ACC112 (cell line): ENCODE measurements at regions not wholly inside any gene's neighbourhood (a gene's known extent, or its start where the extent isn't known, plus 50 kb on each side); places are given as distances from the start of the nearest gene placed in this dataset.
"Not testable (repeated sequence)": the region's sequence is repeated elsewhere in the genome, so short reads cannot be mapped to it uniquely, and the experiment has no call there.

Source experiments
- H2AFZ ChIP-seq: fragments of 200-600 bp; sonication (generic); one replicate; pipeline ENCODE4 v1.6.0; 2017; ENCODE audit warnings: antibody characterized with exemption, low read length; ENCODE audit not compliant: unreplicated experiment
- H3K27ac ChIP-seq: fragments of 200-600 bp; sonication (generic); 2 replicates; pipeline ENCODE4 v1.5.1; 2014; ENCODE audit warnings: low read depth, mild to moderate bottlenecking, antibody characterized with exemption, low read length, moderate library complexity
- H3K27me3 ChIP-seq: fragments of 200-600 bp; sonication (generic); 2 replicates; pipeline ENCODE4 v1.6.1; 2014; ENCODE audit warnings: mild to moderate bottlenecking, antibody characterized with exemption, low read length, moderate library complexity, mixed read lengths; ENCODE audit not compliant: insufficient read depth
- H3K36me3 ChIP-seq: fragments of 200-600 bp; sonication (generic); 2 replicates; pipeline ENCODE4 v1.6.1; 2016; ENCODE audit warnings: mild to moderate bottlenecking, antibody characterized with exemption, low read length, moderate library complexity, mixed read lengths; ENCODE audit not compliant: insufficient read depth
- H3K4me1 ChIP-seq: fragments of 200-600 bp; sonication (generic); one replicate; pipeline ENCODE4 v1.6.1; 2016; ENCODE audit warnings: low read length, mixed read lengths; ENCODE audit not compliant: insufficient read depth, unreplicated experiment, control insufficient read depth
- H3K4me3 ChIP-seq: fragments of 200-600 bp; sonication (generic); 2 replicates; pipeline ENCODE4 v1.5.1; 2014; ENCODE audit warnings: mild to moderate bottlenecking, low read depth, low read length
- H3K79me2 ChIP-seq: fragments of 200-600 bp; sonication (generic); one replicate; pipeline ENCODE4 v1.6.0; 2016; ENCODE audit warnings: low read length; ENCODE audit not compliant: control insufficient read depth, unreplicated experiment, insufficient read depth

DNA sequence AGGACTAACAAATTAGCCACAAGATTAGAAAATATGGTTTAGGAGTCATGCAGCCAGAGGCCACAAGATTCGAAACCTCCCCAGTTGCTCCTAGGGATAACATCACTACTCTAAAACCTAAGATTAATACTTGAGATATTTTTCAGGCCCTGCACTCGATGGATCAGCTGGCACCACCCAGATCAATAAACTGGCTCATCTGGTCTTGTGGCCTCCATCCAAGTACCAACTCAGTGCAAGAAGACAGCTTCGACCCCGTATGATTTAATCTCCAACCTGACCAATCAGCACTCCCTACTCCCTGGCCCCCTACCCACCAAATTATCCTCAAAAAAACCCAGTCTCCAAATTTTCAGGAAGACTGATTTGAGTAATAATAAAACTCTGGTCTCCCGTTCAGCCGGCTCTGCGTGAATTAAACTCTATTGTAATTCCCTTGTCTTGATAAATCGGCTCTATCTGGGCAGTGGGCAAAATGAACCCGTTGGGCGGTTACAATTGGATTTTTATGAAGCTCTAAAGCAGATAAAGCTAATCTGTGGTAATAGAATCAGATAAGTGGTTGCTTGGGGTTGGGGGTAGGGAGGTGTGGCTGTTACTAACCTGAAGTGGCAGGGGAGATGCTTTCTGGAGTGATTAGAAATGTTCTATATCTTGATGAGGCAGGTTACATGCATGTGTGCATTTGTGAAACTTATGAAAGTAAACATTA lies 91.8 kb upstream of the ATXN3L start:
- H3K4me3 ChIP-seq: no peak overlapping the region
- no peak overlapping the region for H3K27ac ChIP-seq
- no peak overlapping the region for H2AFZ ChIP-seq
- no peaks in the 10 kb centered on the region for H3K4me1 ChIP-seq
- H3K36me3 ChIP-seq: no peaks in the 10 kb centered on the region
- no peaks in the 10 kb centered on the region for H3K27me3 ChIP-seq
- no peaks in the 10 kb centered on the region for H3K79me2 ChIP-seq

DNA sequence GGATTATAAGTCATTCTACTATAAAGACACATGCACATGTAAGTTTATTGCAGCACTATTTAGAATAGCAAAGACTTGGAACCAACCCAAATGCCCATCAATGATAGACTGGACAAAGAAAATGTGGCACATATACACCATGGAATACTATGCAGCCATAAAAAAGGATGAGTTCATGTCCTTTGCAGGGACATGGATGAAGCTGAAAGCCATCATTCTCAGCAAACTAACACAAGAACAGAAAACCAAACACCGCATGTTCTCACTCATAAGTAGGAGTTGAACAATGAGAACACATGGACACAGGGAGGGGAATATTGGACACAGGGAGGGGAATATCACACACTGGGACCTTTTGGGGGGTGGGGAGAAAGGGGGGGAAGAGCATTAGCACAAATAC lies 88.7 kb upstream of the ATXN3L start:
- not testable (repeated sequence) for H3K27ac ChIP-seq, H3K27me3 ChIP-seq, H3K4me3 ChIP-seq, H3K79me2 ChIP-seq, H3K4me1 ChIP-seq, H3K36me3 ChIP-seq, H2AFZ ChIP-seq

DNA sequence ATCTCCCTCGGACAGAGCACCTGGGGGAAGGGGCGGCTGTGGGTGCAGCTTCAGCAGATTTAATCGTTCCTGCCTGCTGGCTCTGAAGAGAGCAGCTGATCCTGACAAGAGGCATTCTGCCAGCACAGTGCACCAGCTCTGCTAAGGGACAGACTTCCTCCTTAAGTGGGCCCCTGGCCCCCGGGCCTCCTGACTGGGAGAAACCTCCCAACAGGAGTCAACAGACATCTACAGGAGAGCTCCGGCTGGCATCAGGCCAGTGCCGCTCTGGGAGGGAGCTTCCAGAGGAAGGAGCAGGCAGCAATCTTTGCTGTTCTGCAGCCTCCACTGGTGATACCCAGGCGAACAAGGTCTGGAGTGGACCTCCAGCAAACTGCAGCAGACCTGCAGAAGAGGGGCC lies 84.9 kb upstream of the ATXN3L start:
- H3K4me3 ChIP-seq, H3K36me3 ChIP-seq, H2AFZ ChIP-seq, H3K4me1 ChIP-seq, H3K27ac ChIP-seq, H3K79me2 ChIP-seq, H3K27me3 ChIP-seq: not testable (repeated sequence)

DNA sequence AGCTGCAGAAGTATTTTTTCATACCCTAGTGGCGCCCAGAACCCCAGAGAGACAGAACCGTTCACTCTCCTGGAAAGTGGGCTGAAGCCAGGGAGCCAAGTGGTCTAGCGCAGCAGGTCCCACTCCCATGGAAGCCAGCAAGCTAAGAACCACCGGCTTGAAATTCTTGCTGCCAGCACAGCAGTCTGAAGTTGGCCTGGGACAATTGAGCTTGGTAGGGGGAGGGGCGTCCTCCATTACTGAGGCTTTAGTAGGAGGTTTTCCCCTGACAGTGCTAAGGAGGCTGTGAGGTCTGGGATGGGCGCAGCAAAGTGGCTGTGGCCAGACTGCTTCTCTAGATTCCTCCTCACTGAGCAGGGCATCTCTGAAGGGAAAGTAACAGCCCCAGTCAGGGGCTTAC lies 84.5 kb upstream of the ATXN3L start:
- Histone ChIP-seq H2AFZ (no peak overlapping the region), H3K27me3 (no peaks in the 10 kb centered on the region), H3K4me1 (no peaks in the 10 kb centered on the region), H3K36me3 (no peaks in the 10 kb centered on the region), H3K79me2 (no peaks in the 10 kb centered on the region), H3K4me3 (no peak overlapping the region), H3K27ac (no peak overlapping the region)

DNA sequence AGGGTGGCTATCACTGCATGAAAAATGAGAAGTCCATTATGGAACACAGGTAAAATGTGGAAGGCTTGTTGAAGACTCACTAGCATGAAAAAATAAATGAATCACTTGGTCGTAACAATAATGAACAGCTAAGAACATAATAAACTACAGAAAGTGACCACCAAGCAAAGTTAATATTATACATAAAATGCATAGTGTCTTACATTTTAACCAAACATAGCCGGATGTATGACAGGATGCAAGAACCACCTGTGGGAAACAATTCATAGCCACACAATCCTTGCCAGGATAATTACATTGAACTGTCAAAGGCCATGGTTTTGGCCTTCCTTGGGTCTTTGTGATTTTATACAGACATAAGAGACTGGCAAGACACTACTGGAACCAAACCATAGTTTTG lies 81.9 kb upstream of the ATXN3L start:
- Histone ChIP-seq H3K4me3 (no peak overlapping the region), H2AFZ (no peak overlapping the region), H3K27me3 (no peaks in the 10 kb centered on the region), H3K4me1 (peaks cover 21% of the 10 kb centered on the region), H3K27ac (no peak overlapping the region), H3K36me3 (no peaks in the 10 kb centered on the region), H3K79me2 (no peaks in the 10 kb centered on the region)

DNA sequence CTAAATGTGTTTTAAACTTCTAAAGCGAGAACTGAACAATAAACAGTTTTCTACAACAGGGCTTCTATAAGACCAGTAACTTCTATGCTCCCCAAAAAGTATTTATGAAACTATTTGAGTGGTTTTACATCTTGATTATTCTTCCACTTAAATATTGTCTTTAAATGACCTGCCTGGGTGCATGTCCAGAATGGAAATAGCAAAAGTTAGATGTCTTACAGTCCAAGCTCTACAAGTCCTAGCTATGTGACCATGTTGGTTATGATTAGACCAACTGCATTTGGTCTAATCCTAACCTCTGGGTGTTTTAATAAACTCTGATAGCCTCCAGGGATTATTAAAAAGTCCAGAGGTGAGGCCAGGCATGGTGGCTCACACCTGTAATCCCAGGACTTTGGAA lies 79.0 kb upstream of the ATXN3L start:
- Histone ChIP-seq H3K36me3 (no peaks in the 10 kb centered on the region), H3K4me3 (peak overlapping the region; percentile 25; the same call in 1 of the 2 replicates), H2AFZ (peak overlapping the region; percentile 64), H3K4me1 (peaks cover 29% of the 10 kb centered on the region), H3K27ac (peak overlapping the region; percentile 100), H3K79me2 (no peaks in the 10 kb centered on the region), H3K27me3 (no peaks in the 10 kb centered on the region)

DNA sequence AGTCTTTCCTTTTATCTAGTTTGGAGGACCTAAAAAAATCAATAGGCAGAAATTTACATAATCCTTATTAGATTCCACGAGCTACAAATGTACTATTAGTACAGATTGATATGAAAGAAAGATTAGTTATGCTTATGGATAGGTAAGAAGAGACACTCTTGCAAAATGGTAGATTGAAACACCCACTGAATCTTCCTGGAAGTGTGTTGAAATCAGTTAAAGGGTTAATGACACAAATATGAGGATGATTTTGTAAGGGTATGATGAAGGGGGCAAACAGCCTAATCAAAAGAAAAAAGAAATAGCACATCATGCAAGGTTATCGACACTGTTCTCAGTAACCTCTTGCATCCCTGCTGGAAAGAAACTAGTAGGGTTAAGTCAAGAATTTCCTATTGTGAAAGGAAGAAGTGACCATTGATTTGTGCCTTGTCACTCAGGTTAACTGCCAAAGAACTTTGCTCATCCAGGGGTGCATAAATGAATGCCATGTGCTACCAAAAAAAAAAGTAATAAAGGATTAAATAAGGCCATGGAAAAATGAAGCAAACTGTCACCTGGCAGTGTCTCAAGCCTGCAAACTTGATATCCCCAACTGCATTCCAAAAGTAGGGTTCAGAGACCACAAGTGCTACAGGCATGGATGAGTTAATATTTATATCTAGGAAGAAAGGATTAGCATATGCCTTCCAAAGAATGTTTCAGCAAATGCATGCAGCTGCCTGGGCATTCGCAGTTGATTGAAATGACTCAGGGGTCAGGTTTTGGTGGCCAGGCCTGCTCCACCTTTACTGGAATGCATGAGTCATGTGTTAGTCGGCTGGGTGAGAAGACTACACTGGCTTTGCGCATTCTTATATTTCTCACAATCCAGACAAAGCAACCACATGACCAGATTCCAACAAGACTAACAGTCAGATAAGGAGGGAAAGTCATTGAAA lies 78.3 kb upstream of the ATXN3L start:
- Histone ChIP-seq H3K4me1 (peaks cover 29% of the 10 kb centered on the region), H3K36me3 (no peaks in the 10 kb centered on the region), H3K79me2 (no peaks in the 10 kb centered on the region), H3K27me3 (no peaks in the 10 kb centered on the region), H3K27ac (peak overlapping the region; percentile 100), H2AFZ (peak overlapping the region; percentile 64), H3K4me3 (peak overlapping the region; percentile 13; the same call in 1 of the 2 replicates)

DNA sequence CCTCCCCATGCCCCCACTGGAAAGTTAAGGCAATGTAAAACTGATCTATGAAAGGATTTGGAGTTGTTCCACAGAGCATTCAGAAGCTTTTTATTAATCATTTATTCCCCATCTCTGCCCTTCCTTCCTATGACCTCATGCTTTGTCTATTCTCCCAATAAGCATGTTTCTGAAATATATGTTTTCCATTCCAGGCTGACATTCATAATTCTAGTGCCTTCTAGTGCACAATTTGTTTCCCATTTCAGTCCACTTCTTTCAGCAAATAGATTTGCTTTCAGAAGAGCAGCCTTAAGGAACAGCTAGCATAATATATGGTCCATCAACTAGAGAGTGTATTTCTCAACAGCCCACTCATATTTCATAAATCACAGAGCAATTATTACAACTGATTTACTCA lies 77.1 kb upstream of the ATXN3L start:
- no peaks in the 10 kb centered on the region for H3K79me2 ChIP-seq
- H3K36me3 ChIP-seq: no peaks in the 10 kb centered on the region
- no peaks in the 10 kb centered on the region for H3K27me3 ChIP-seq
- no peak overlapping the region for H3K4me3 ChIP-seq
- peak overlapping the region; percentile 100 for H3K27ac ChIP-seq
- H3K4me1 ChIP-seq: peaks cover 29% of the 10 kb centered on the region
- H2AFZ ChIP-seq: peak overlapping the region; percentile 65

DNA sequence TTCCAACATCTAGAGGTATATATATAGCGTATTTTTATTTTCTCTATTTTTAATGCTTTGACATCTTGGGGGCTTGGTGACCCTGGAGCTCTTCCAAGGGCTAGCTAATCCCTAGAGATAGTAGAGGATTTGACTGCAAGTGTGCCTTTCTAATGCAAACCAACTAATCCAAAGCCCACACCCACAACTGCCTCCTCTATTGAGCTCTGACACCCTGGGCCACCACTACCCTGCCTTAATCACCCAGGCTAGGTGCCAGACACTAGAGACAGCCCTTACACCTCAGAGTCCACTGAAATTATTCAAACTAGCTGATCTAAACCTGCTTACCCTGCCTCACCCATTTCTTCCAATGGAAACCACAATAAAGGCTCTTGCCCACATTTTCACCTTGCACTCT lies 69.6 kb upstream of the ATXN3L start:
- H3K4me1 ChIP-seq: peaks cover 24% of the 10 kb centered on the region
- H3K4me3 ChIP-seq: no peak overlapping the region
- H3K79me2 ChIP-seq: no peaks in the 10 kb centered on the region
- no peak overlapping the region for H2AFZ ChIP-seq
- no peaks in the 10 kb centered on the region for H3K36me3 ChIP-seq
- no peaks in the 10 kb centered on the region for H3K27me3 ChIP-seq
- no peak overlapping the region for H3K27ac ChIP-seq

DNA sequence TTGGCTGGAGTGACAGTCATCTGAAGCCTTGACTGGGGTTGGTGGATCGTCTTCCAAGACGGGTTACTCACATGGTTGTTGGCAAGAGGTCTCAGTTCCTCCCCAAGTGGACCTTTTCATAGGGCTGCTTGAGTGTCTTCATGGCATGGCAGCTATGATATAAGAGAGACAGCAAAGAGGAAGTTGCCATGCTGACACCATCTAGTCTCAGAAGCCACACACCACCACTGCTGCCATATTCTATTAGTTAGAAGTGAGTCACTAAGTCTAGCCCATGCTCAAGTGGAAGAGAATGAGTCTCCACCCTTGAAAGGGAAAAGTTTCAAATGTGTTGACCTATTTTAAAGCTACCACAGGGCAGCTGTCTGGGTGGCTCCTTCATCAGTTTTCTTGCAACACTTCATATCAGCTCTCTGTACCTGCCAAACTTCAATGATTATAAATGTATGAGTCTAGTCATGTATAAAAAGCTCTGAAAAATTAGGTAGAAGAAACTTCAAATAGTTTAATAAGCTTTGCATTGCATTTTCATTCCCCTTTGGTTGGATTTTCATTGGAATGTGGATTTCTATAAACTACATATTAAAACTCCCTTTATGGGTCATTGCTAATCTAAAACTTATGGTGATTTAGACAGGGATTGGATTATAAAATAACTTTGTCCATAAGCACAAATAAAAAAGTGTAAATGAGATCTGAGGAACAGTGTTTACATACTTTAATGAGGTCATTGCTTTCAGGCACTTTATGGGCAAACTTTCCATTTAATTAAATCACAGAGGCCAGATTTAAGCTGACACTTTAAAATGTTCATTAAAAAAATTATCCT lies 68.0 kb upstream of the ATXN3L start:
- Histone ChIP-seq H3K27ac (peak overlapping the region; percentile 74), H2AFZ (peak overlapping the region; percentile 37), H3K27me3 (no peaks in the 10 kb centered on the region), H3K79me2 (no peaks in the 10 kb centered on the region), H3K36me3 (no peaks in the 10 kb centered on the region), H3K4me1 (peaks cover 24% of the 10 kb centered on the region), H3K4me3 (peak overlapping the region; percentile 18; the same call in 1 of the 2 replicates)
